ENCODE measurements at regions not wholly inside any gene's neighbourhood (a gene's known extent, or its start where the extent isn't known, plus 50 kb on each side); places are given as distances from the start of the nearest gene placed in this dataset.

DNA sequence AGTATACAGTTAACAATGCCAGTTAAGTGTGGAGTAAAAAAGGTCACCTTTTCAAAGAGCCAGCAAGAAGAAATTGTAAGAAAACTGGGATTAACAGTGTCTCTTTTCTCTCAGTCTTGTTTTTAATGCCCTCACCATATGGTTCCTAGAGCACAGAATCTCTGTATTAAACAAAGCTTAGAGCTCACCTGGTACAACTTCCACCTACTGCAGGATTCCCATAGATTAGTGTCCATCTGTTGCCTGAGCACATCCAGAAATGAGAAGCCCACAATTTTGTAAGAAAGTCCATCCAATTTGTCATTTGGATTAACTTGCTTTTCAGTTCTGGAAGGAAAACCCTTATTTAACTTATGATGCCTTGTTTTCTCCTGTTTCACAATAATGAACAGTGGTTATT, 1037.1 kb downstream of the STPG2 start:
- Histone ChIP-seq H3K9me3 (ENCODE audit: insufficient read depth, low read length) (no peaks in the 10 kb centered on the region), H3K27me3 (ENCODE audit: insufficient read depth, insufficient read length) (no peaks in the 10 kb centered on the region), H3K4me3 (ENCODE audit: insufficient read length, low read depth) (no peak overlapping the region), H3K9ac (ENCODE audit: insufficient read length, low read depth) (no peak overlapping the region), H3K4me1 (ENCODE audit: insufficient read depth, insufficient read length) (no peaks in the 10 kb centered on the region), H3K36me3 (ENCODE audit: insufficient read depth, insufficient read length, low read length) (no peaks in the 10 kb centered on the region)
- no peak for TF ChIP-seq SUZ12 (IDR thresholded peaks at IDR 0.05; ENCODE audit: extremely low read depth, insufficient read depth, insufficient read length)
- TF ChIP-seq YY1 (IDR thresholded peaks at IDR 0.05; ENCODE audit: insufficient read depth, insufficient read length) = no peak
- no peak for TF ChIP-seq ZNF274 (IDR thresholded peaks at IDR 0.05; ENCODE audit: low read depth, low read length)
- no peak for DNase-seq (ENCODE audit: low read depth, low spot score)

- no peaks in the 10 kb centered on the region for H3K4me1 ChIP-seq (ENCODE audit: insufficient read depth, insufficient read length)
- no peaks in the 10 kb centered on the region for H3K9me3 ChIP-seq (ENCODE audit: insufficient read depth, low read length)
- no peak for TF ChIP-seq ZNF274 (IDR thresholded peaks at IDR 0.05; ENCODE audit: low read depth, low read length)
- TF ChIP-seq YY1 (IDR thresholded peaks at IDR 0.05; ENCODE audit: insufficient read depth, insufficient read length) = no peak
- no peak for TF ChIP-seq SUZ12 (IDR thresholded peaks at IDR 0.05; ENCODE audit: extremely low read depth, insufficient read depth, insufficient read length)
- H3K9ac ChIP-seq (ENCODE audit: insufficient read length, low read depth) = no peak overlapping the region
- no peaks in the 10 kb centered on the region for H3K36me3 ChIP-seq (ENCODE audit: insufficient read depth, insufficient read length, low read length)
- no peak overlapping the region for H3K4me3 ChIP-seq (ENCODE audit: insufficient read length, low read depth)
- DNase-seq (ENCODE audit: low read depth, low spot score) = no peak
- H3K27me3 ChIP-seq (ENCODE audit: insufficient read depth, insufficient read length) = no peaks in the 10 kb centered on the region
Observed at GRCh38 chr4:97110506-97110905, 1032.8 kb downstream of the STPG2 start.

- no peak for DNase-seq (ENCODE audit: low read depth, low spot score)
- Histone ChIP-seq H3K27me3 (ENCODE audit: insufficient read depth, insufficient read length) (no peaks in the 10 kb centered on the region), H3K9me3 (ENCODE audit: insufficient read depth, low read length) (no peaks in the 10 kb centered on the region), H3K36me3 (ENCODE audit: insufficient read depth, insufficient read length, low read length) (no peaks in the 10 kb centered on the region), H3K9ac (ENCODE audit: insufficient read length, low read depth) (no peak overlapping the region), H3K4me3 (ENCODE audit: insufficient read length, low read depth) (no peak overlapping the region), H3K4me1 (ENCODE audit: insufficient read depth, insufficient read length) (no peaks in the 10 kb centered on the region)
- TF ChIP-seq YY1 (IDR thresholded peaks at IDR 0.05; ENCODE audit: insufficient read depth, insufficient read length) (no peak), ZNF274 (IDR thresholded peaks at IDR 0.05; ENCODE audit: low read depth, low read length) (no peak), SUZ12 (IDR thresholded peaks at IDR 0.05; ENCODE audit: extremely low read depth, insufficient read depth, insufficient read length) (no peak)
Observed at GRCh38 chr4:97116511-97116910, 1026.8 kb downstream of the STPG2 start.

- Histone ChIP-seq H3K4me3 (ENCODE audit: insufficient read length, low read depth) (no peak overlapping the region), H3K36me3 (ENCODE audit: insufficient read depth, insufficient read length, low read length) (no peaks in the 10 kb centered on the region), H3K4me1 (ENCODE audit: insufficient read depth, insufficient read length) (no peaks in the 10 kb centered on the region), H3K9me3 (ENCODE audit: insufficient read depth, low read length) (no peaks in the 10 kb centered on the region; the same call in 1 of the 2 replicates), H3K9ac (ENCODE audit: insufficient read length, low read depth) (no peak overlapping the region), H3K27me3 (ENCODE audit: insufficient read depth, insufficient read length) (no peaks in the 10 kb centered on the region)
- TF ChIP-seq YY1 (IDR thresholded peaks at IDR 0.05; ENCODE audit: insufficient read depth, insufficient read length) (no peak), ZNF274 (IDR thresholded peaks at IDR 0.05; ENCODE audit: low read depth, low read length) (no peak), SUZ12 (IDR thresholded peaks at IDR 0.05; ENCODE audit: extremely low read depth, insufficient read depth, insufficient read length) (no peak)
- DNase-seq (ENCODE audit: low read depth, low spot score) = peak; percentile 18
Observed at GRCh38 chr4:97121493-97121892, 1021.8 kb downstream of the STPG2 start.

GRCh38 chr4:97123573-97123972, 1019.7 kb downstream of the STPG2 start:
- no peaks in the 10 kb centered on the region for H3K4me1 ChIP-seq (ENCODE audit: insufficient read depth, insufficient read length)
- H3K36me3 ChIP-seq (ENCODE audit: insufficient read depth, insufficient read length, low read length) = no peaks in the 10 kb centered on the region
- H3K4me3 ChIP-seq (ENCODE audit: insufficient read length, low read depth) = no peak overlapping the region
- no peaks in the 10 kb centered on the region for H3K27me3 ChIP-seq (ENCODE audit: insufficient read depth, insufficient read length)
- TF ChIP-seq SUZ12 (IDR thresholded peaks at IDR 0.05; ENCODE audit: extremely low read depth, insufficient read depth, insufficient read length) (no peak), ZNF274 (IDR thresholded peaks at IDR 0.05; ENCODE audit: low read depth, low read length) (no peak), YY1 (IDR thresholded peaks at IDR 0.05; ENCODE audit: insufficient read depth, insufficient read length) (no peak)
- DNase-seq (ENCODE audit: low read depth, low spot score) = no peak
- H3K9me3 ChIP-seq (ENCODE audit: insufficient read depth, low read length) = no peaks in the 10 kb centered on the region; the same call in 1 of the 2 replicates
- H3K9ac ChIP-seq (ENCODE audit: insufficient read length, low read depth) = no peak overlapping the region

DNA sequence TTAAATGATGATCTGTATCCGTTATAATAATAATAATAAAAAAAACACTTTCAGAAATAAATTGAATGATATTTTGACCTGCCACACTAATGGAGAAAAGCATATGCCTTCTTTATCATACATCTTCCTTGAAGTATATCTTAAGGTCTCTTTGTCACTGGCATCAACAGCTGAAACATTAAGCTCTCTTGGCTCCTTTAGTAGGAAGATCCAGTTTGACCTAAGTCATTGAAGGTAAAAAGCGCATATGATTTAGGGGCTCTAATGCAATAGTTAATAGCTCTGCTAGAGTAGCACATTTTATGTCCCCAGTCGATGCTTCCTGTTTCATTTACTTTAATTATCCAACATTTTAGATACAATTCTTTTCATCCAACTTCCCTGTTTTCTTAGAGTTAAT, 1010.8 kb downstream of the STPG2 start:
- Histone ChIP-seq H3K36me3 (ENCODE audit: insufficient read depth, insufficient read length, low read length) (no peaks in the 10 kb centered on the region), H3K9ac (ENCODE audit: insufficient read length, low read depth) (no peak overlapping the region), H3K4me1 (ENCODE audit: insufficient read depth, insufficient read length) (no peaks in the 10 kb centered on the region), H3K27me3 (ENCODE audit: insufficient read depth, insufficient read length) (no peaks in the 10 kb centered on the region), H3K9me3 (ENCODE audit: insufficient read depth, low read length) (no peaks in the 10 kb centered on the region), H3K4me3 (ENCODE audit: insufficient read length, low read depth) (no peak overlapping the region)
- TF ChIP-seq SUZ12 (IDR thresholded peaks at IDR 0.05; ENCODE audit: extremely low read depth, insufficient read depth, insufficient read length) (no peak), YY1 (IDR thresholded peaks at IDR 0.05; ENCODE audit: insufficient read depth, insufficient read length) (no peak), ZNF274 (IDR thresholded peaks at IDR 0.05; ENCODE audit: low read depth, low read length) (no peak)
- no peak for DNase-seq (ENCODE audit: low read depth, low spot score)

DNA sequence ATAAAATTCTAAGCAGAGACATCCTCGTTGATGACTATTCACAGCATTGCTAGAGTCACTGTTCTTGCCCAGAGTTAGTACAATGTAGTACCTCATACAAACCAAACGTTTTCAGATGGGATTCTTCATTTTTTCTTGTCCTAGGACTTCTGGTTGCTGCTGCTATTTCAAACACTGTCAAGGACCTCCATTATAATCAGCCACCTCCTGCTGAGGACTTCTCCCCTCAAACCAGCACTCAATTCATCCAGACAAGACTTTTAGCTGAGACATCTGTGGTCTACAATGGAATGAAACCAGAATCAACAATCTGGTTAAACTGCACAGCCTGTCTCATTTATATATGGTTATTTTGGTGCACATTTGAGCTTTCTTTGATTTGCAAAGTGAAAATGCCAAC, 1008.8 kb downstream of the STPG2 start:
- TF ChIP-seq ZNF274 (IDR thresholded peaks at IDR 0.05; ENCODE audit: low read depth, low read length) (no peak), SUZ12 (IDR thresholded peaks at IDR 0.05; ENCODE audit: extremely low read depth, insufficient read depth, insufficient read length) (no peak), YY1 (IDR thresholded peaks at IDR 0.05; ENCODE audit: insufficient read depth, insufficient read length) (no peak)
- H3K36me3 ChIP-seq (ENCODE audit: insufficient read depth, insufficient read length, low read length) = no peaks in the 10 kb centered on the region
- H3K4me3 ChIP-seq (ENCODE audit: insufficient read length, low read depth) = no peak overlapping the region
- DNase-seq (ENCODE audit: low read depth, low spot score) = no peak
- H3K27me3 ChIP-seq (ENCODE audit: insufficient read depth, insufficient read length) = no peaks in the 10 kb centered on the region
- no peaks in the 10 kb centered on the region for H3K4me1 ChIP-seq (ENCODE audit: insufficient read depth, insufficient read length)
- H3K9ac ChIP-seq (ENCODE audit: insufficient read length, low read depth) = no peak overlapping the region
- H3K9me3 ChIP-seq (ENCODE audit: insufficient read depth, low read length) = 0 out of 2 replicates have a peak, but pooled peaks cover under 1% of the 10 kb centered on the region
